SK-N-SH treated with all-trans-retinoic acid at 6 μM for 48 hours (cell line): ENCODE measurements at regions not wholly inside any gene's neighbourhood (a gene's known extent, or its start where the extent isn't known, plus 50 kb on each side); places are given as distances from the start of the nearest gene placed in this dataset.

ENCODE experiments used
- ARNTL ChIP-seq: fragments of 450-650 bp; formaldehyde crosslinking; IDR thresholded peaks from 2 replicates; pipeline ENCODE4 v1.5.0; 2020; ENCODE audit warnings: low read depth, mild to moderate bottlenecking, moderate library complexity, borderline replicate concordance
- BACH2 ChIP-seq: fragments of 250-450 bp; sonication (Bioruptor Pico); IDR thresholded peaks from 2 replicates; pipeline ENCODE4 v1.9.0; 2021; ENCODE audit warnings: mild to moderate bottlenecking, borderline replicate concordance
- CREB5 ChIP-seq: fragments of 250-450 bp; sonication (Bioruptor Pico); IDR thresholded peaks from 2 replicates; pipeline ENCODE4 v1.5.1; 2020; ENCODE audit warnings: low read depth, mild to moderate bottlenecking, moderate library complexity
- CSRNP3 ChIP-seq: fragments of 250-450 bp; sonication (Bioruptor Pico); IDR thresholded peaks from 2 replicates; pipeline ENCODE4 v1.5.1; 2021; ENCODE audit warnings: mild to moderate bottlenecking, moderate library complexity
- ESRRG ChIP-seq: fragments of 250-450 bp; sonication (Bioruptor Pico); IDR thresholded peaks from 2 replicates; pipeline ENCODE4 v1.6.1; 2021; ENCODE audit warnings: mild to moderate bottlenecking
- GLIS3 ChIP-seq: fragments of 250-450 bp; sonication (Bioruptor Pico); IDR thresholded peaks from 2 replicates; pipeline ENCODE4 v1.5.0; 2020; ENCODE audit warnings: mild to moderate bottlenecking, moderate library complexity
- ISL1 ChIP-seq: fragments of 250-450 bp; sonication (Bioruptor Pico); IDR thresholded peaks from 2 replicates; pipeline ENCODE4 v2.1.2; 2022; ENCODE audit warnings: mild to moderate bottlenecking, moderate library complexity
- OSR1 ChIP-seq: fragments of 250-450 bp; sonication (Bioruptor Pico); IDR thresholded peaks from 2 replicates; pipeline ENCODE4 v1.8.0; 2022; ENCODE audit warnings: moderate library complexity, mild to moderate bottlenecking, inconsistent platforms
- PATZ1 ChIP-seq: fragments of 250-450 bp; sonication (Bioruptor Pico); IDR thresholded peaks from 2 replicates; pipeline ENCODE4 v1.8.0; 2020; ENCODE audit warnings: mild to moderate bottlenecking, moderate library complexity, borderline replicate concordance
- RARB ChIP-seq: fragments of 250-450 bp; sonication (Bioruptor Pico); IDR thresholded peaks from 2 replicates; pipeline ENCODE4 v1.8.0; 2021; ENCODE audit warnings: mild to moderate bottlenecking, moderate library complexity
- TCF4 ChIP-seq: fragments of 250-450 bp; sonication (Bioruptor Pico); IDR thresholded peaks from 2 replicates; pipeline ENCODE4 v1.8.0; 2021; ENCODE audit warnings: mild to moderate bottlenecking, moderate library complexity, borderline replicate concordance
- ZFP3 ChIP-seq: fragments of 250-450 bp; sonication (Bioruptor Pico); IDR thresholded peaks from 2 replicates; pipeline ENCODE4 v1.5.0; 2020; ENCODE audit warnings: mild to moderate bottlenecking, moderate library complexity
- ZFP30 ChIP-seq: fragments of 450-650 bp; formaldehyde crosslinking; IDR thresholded peaks from 2 replicates; pipeline ENCODE4 v1.5.0; 2022; ENCODE audit warnings: mild to moderate bottlenecking, moderate library complexity
- ZNF70 ChIP-seq: fragments of 450-650 bp; formaldehyde crosslinking; IDR thresholded peaks from 2 replicates; pipeline ENCODE4 v1.5.0; 2020; ENCODE audit warnings: mild to moderate bottlenecking, moderate library complexity

GRCh38 chr1:105830571-105831146 is 1225.8 kb upstream of the PRMT6 start:
- TF ChIP-seq CREB5 (CRISPR knock-in tag) (no peak), PATZ1 (no peak), CSRNP3 (CRISPR knock-in tag) (no peak), ZNF70 (CRISPR knock-in tag) (no peak), ISL1 (no peak), ZFP30 (CRISPR knock-in tag) (no peak), ZFP3 (CRISPR knock-in tag) (no peak), RARB (no peak), ESRRG (no peak), BACH2 (CRISPR knock-in tag) (no peak), GLIS3 (CRISPR knock-in tag) (no peak), ARNTL (no peak), OSR1 (no peak), TCF4 (CRISPR knock-in tag) (no peak)
